ENCODE measurements at regions not wholly inside any gene's neighbourhood (a gene's known extent, or its start where the extent isn't known, plus 50 kb on each side); places are given as distances from the start of the nearest gene placed in this dataset.

GRCh38 chr5:26569929-26570258 lies 468.5 kb downstream of the CDH9 start:
- no peak overlapping the region for H3K27ac ChIP-seq
- H3K27me3 ChIP-seq (replicated peaks in 1 of 7) = no peaks in the 10 kb centered on the region
- peaks cover 0 to 54% (median 34%) of the 10 kb centered on the region in 8 donors for H3K9me3 ChIP-seq
- no peak overlapping the region for H3K4me3 ChIP-seq
- WGBS, 5 donors = 88 to 95% (median 91%) methylated on average over 4 to 14 of the region's 14 CpGs
- intact Hi-C loops (cut with DNase I; ENCODE audit: low total_unique reads) = no loop called here
- no peak for DNase-seq
- TF ChIP-seq POLR2AphosphoS5 (IDR thresholded peaks at IDR 0.05) (no peak), POLR2A (IDR thresholded peaks at IDR 0.05) (no peak), CTCF (IDR thresholded peaks at IDR 0.05 in 8 of 11, conservative IDR thresholded peaks at IDR 0.05 in 3 of 11) (no peak)
- no peaks in the 10 kb centered on the region for H3K36me3 ChIP-seq
- no peaks in the 10 kb centered on the region for H3K4me1 ChIP-seq

GRCh38 chr5:26569241-26569928 lies 469.0 kb downstream of the CDH9 start:
- DNase-seq = peak; percentile 70
- H3K27me3 ChIP-seq (replicated peaks in 1 of 7) = no peaks in the 10 kb centered on the region
- intact Hi-C loops (cut with DNase I; ENCODE audit: low total_unique reads) = no loop called here
- H3K4me1 ChIP-seq = no peaks in the 10 kb centered on the region
- H3K36me3 ChIP-seq = no peaks in the 10 kb centered on the region
- H3K27ac ChIP-seq = no peak overlapping the region
- H3K4me3 ChIP-seq = no peak overlapping the region
- TF ChIP-seq POLR2A (IDR thresholded peaks at IDR 0.05) (no peak), CTCF (IDR thresholded peaks at IDR 0.05 in 8 of 11, conservative IDR thresholded peaks at IDR 0.05 in 3 of 11) (no peak), POLR2AphosphoS5 (IDR thresholded peaks at IDR 0.05) (no peak)
- peaks cover 0 to 54% (median 36%) of the 10 kb centered on the region in 8 donors for H3K9me3 ChIP-seq
- WGBS, 5 donors = 85 to 92% (median 91%) methylated on average over 12 to 26 of the region's 26 CpGs

GRCh38 chr5:26568316-26568715 lies 470.1 kb downstream of the CDH9 start:
- Histone ChIP-seq H3K4me3 (no peak overlapping the region), H3K9me3 (peaks cover 0 to 54% (median 38%) of the 10 kb centered on the region in 8 donors), H3K27ac (no peak overlapping the region), H3K4me1 (no peaks in the 10 kb centered on the region), H3K27me3 (replicated peaks in 1 of 7) (no peaks in the 10 kb centered on the region), H3K36me3 (no peaks in the 10 kb centered on the region)
- intact Hi-C loops (cut with DNase I; ENCODE audit: low total_unique reads) = no loop called here
- no peak for DNase-seq
- TF ChIP-seq POLR2AphosphoS5 (IDR thresholded peaks at IDR 0.05) (no peak), CTCF (IDR thresholded peaks at IDR 0.05 in 8 of 11, conservative IDR thresholded peaks at IDR 0.05 in 3 of 11) (no peak), POLR2A (IDR thresholded peaks at IDR 0.05) (no peak)
- 67 to 83% (median 80%) methylated on average over 5 to 9 of the region's 9 CpGs for WGBS, 5 donors

DNA sequence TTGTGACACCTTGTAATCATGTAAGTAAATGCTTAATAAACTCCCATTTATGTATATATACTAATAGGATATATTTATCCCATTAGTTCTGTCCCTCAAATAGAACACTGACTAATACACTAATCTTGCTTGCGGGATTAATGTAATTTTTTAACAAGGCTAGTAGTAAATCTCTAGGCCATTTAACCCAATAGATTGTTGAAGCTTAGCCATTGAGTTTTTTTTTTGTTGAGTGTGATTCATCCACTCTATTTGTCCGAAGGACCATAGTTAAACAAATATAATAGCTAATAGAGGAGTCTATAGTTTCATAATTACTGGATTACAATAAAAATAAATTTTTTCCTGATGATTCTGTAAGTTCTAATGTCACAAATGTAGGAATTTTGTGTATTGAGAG lies 474.4 kb downstream of the CDH9 start:
- H3K9me3 ChIP-seq = peaks cover 0 to 48% (median 39%) of the 10 kb centered on the region in 8 donors

More for the DNA sequence above, 474.4 kb downstream of the CDH9 start:
- intact Hi-C loops (cut with DNase I; ENCODE audit: low total_unique reads) = no loop called here
- H3K36me3 ChIP-seq = no peaks in the 10 kb centered on the region
- no peak overlapping the region for H3K4me3 ChIP-seq
- TF ChIP-seq POLR2AphosphoS5 (IDR thresholded peaks at IDR 0.05) (no peak), CTCF (IDR thresholded peaks at IDR 0.05 in 8 of 11, conservative IDR thresholded peaks at IDR 0.05 in 3 of 11) (no peak), POLR2A (IDR thresholded peaks at IDR 0.05) (no peak)
- WGBS, 5 donors = 83 to 96% (median 91%) methylated on average over 2 of the region's 2 CpGs
- DNase-seq = no peak
- H3K4me1 ChIP-seq = no peaks in the 10 kb centered on the region
- H3K27me3 ChIP-seq (replicated peaks in 1 of 7) = no peaks in the 10 kb centered on the region
- H3K27ac ChIP-seq = no peak overlapping the region

All from spleen (tissue), 11 donors.